A673 (cell line): ENCODE measurements at regions not wholly inside any gene's neighbourhood (a gene's known extent, or its start where the extent isn't known, plus 50 kb on each side); places are given as distances from the start of the nearest gene placed in this dataset.

Experiments
- BruUV-seq: library from RNA; stranded (reverse); fragments of 400-500 nt; replicated peaks from 2 replicates; lab custom pipeline; 2021; lab: Mats Ljungman, UMichigan
- CTCF ChIA-PET: fragments of 300-600 bp; sonication (Branson Sonifier 250); formaldehyde crosslinking; loops from one replicate; lab custom pipeline; 2022; ENCODE audit warnings: antibody characterized with exemption; lab: Charles Lee
- POLR2A ChIA-PET: fragments of 300-600 bp; sonication (Branson Sonifier 250); formaldehyde crosslinking; loops from one replicate; lab custom pipeline; 2022; ENCODE audit warnings: antibody characterized with exemption; ENCODE audit not compliant: low non-redundant PET; lab: Charles Lee
- DNase-seq: peaks from one replicate; pipeline ENCODE4 v3.0.0-alpha.2; 2015; ENCODE audit warnings: low spot score
- H3K27ac ChIP-seq: fragments of 200-600 bp; sonication (generic); 2 replicates; pipeline ENCODE4 v1.5.1; 2016; ENCODE audit warnings: mixed run types, low read depth, mild to moderate bottlenecking, mixed read lengths, antibody characterized with exemption, low read length; ENCODE audit not compliant: poor library complexity, severe bottlenecking
- H3K27me3 ChIP-seq: fragments of 200-600 bp; sonication (generic); replicated peaks from 2 replicates; pipeline ENCODE4 v1.6.1; 2017; ENCODE audit warnings: mixed run types, low read depth, mild to moderate bottlenecking, mixed read lengths, antibody characterized with exemption, low read length; ENCODE audit not compliant: insufficient read depth, poor library complexity
- H3K36me3 ChIP-seq: fragments of 200-600 bp; sonication (generic); 2 replicates; pipeline ENCODE4 v1.6.1; 2016; ENCODE audit warnings: mixed run types, mild to moderate bottlenecking, mixed read lengths, antibody characterized with exemption, low read length; ENCODE audit not compliant: insufficient read depth, poor library complexity, severe bottlenecking
- H3K4me1 ChIP-seq: fragments of 200-600 bp; sonication (generic); 2 replicates; pipeline ENCODE4 v1.6.1; 2017; ENCODE audit warnings: mixed run types, mild to moderate bottlenecking, mixed read lengths, antibody characterized with exemption, low read length; ENCODE audit not compliant: insufficient read depth, poor library complexity, severe bottlenecking
- H3K4me3 ChIP-seq: fragments of 200-600 bp; sonication (generic); 2 replicates; pipeline ENCODE4 v1.5.1; 2016; ENCODE audit warnings: low read depth, mixed run types, mild to moderate bottlenecking, mixed read lengths, low read length; ENCODE audit not compliant: poor library complexity, severe bottlenecking
- H3K9me3 ChIP-seq: fragments of 200-600 bp; sonication (generic); 2 replicates; pipeline ENCODE4 v1.6.1; 2016; ENCODE audit warnings: mixed run types, low read depth, mild to moderate bottlenecking, mixed read lengths, antibody characterized with exemption, low read length; ENCODE audit not compliant: poor library complexity, severe bottlenecking
- CTCF ChIP-seq: fragments of 300-800, 200-600 bp; sonication (generic); conservative IDR thresholded peaks from 2 replicates; pipeline ENCODE4 v1.5.1; 2017; ENCODE audit warnings: low read depth, mild to moderate bottlenecking, antibody characterized with exemption, low read length, moderate library complexity, mixed read lengths
- EZH2 ChIP-seq: fragments of 200-600 bp; sonication (generic); IDR thresholded peaks from 2 replicates; pipeline ENCODE4 v1.6.1; 2017; ENCODE audit warnings: borderline replicate concordance, low read depth, mild to moderate bottlenecking, mixed read lengths, antibody characterized with exemption, low read length; ENCODE audit not compliant: poor library complexity, severe bottlenecking
- intact Hi-C: fragments of 100-400 bp; cut with micrococcal nuclease; formaldehyde crosslinking; loops from one replicate; pipeline ENCODE4 v1.10.0; 2022; ENCODE audit not compliant: unreplicated experiment

GRCh38 chr6:168149015-168149414, 70.0 kb upstream of the FRMD1 start:
- BruUV-seq: no TSS peak
- Histone ChIP-seq H3K36me3 (no peaks in the 10 kb centered on the region), H3K4me1 (peaks cover 30% of the 10 kb centered on the region), H3K9me3 (no peaks in the 10 kb centered on the region), H3K27me3 (no peaks in the 10 kb centered on the region), H3K4me3 (no peak overlapping the region), H3K27ac (no peak overlapping the region)
- TF ChIP-seq CTCF: no peak
- TF ChIP-seq EZH2: no peak
- no peak for DNase-seq
- POLR2A ChIA-PET: no interaction called here
- CTCF ChIA-PET: no interaction called here
- intact Hi-C loops: no loop called here

- TF ChIP-seq CTCF: no peak
- no peak for TF ChIP-seq EZH2
- Histone ChIP-seq H3K4me1 (peaks cover 24% of the 10 kb centered on the region), H3K36me3 (no peaks in the 10 kb centered on the region), H3K9me3 (no peaks in the 10 kb centered on the region), H3K27ac (no peak overlapping the region), H3K27me3 (no peaks in the 10 kb centered on the region), H3K4me3 (no peak overlapping the region)
- CTCF ChIA-PET: no interaction called here
- no peak for DNase-seq
- intact Hi-C loops: no loop called here
- POLR2A ChIA-PET: no interaction called here
- BruUV-seq: no TSS peak
Observed at GRCh38 chr6:168148231-168148849, 69.3 kb upstream of the FRMD1 start.

GRCh38 chr6:168147205-168147738, 68.3 kb upstream of the FRMD1 start:
- H3K4me3 ChIP-seq: no peak overlapping the region
- peak; percentile 70 for DNase-seq
- H3K4me1 ChIP-seq: peaks cover 17% of the 10 kb centered on the region
- TF ChIP-seq CTCF (no peak), EZH2 (no peak)
- H3K27me3 ChIP-seq: no peaks in the 10 kb centered on the region
- ChIA-PET CTCF (no interaction called here), POLR2A (no interaction called here)
- no peaks in the 10 kb centered on the region for H3K9me3 ChIP-seq
- intact Hi-C loops: no loop called here
- H3K36me3 ChIP-seq: no peaks in the 10 kb centered on the region
- H3K27ac ChIP-seq: no peak overlapping the region
- BruUV-seq: no TSS peak
